K562 (cell line): ENCODE measurements at regions not wholly inside any gene's neighbourhood (a gene's known extent, or its start where the extent isn't known, plus 50 kb on each side); places are given as distances from the start of the nearest gene placed in this dataset.

Experiments
- HNRNPK ChIP-seq: fragments of 200-400 bp; formaldehyde crosslinking; IDR thresholded peaks from one replicate; pipeline ENCODE4 v1.6.1; 2018; ENCODE audit warnings: mild to moderate bottlenecking, low read depth, low read length; ENCODE audit not compliant: poor library complexity, severe bottlenecking
- POLR3G ChIP-seq: IDR thresholded peaks from 2 replicates; pipeline ENCODE4 v1.6.1; 2011; ENCODE audit not compliant: insufficient read length, insufficient replicate concordance; ENCODE audit errors: extremely low read depth
- SMARCB1 ChIP-seq: IDR thresholded peaks from 2 replicates; pipeline ENCODE4 v1.6.1; 2011; ENCODE audit warnings: improper control_type of control experiment, low read depth; ENCODE audit not compliant: insufficient read length
- STAG1 ChIP-seq: sonication (generic); formaldehyde crosslinking; IDR thresholded peaks from 2 replicates; pipeline ENCODE4 v1.5.0; 2020; ENCODE audit warnings: missing genetic modification reagents, borderline replicate concordance
- STAT5A ChIP-seq: IDR thresholded peaks from 2 replicates; pipeline ENCODE4 v1.6.1; 2012; ENCODE audit warnings: low read length, inconsistent platforms, borderline replicate concordance
- TCFL5 ChIP-seq: fragments of 250-450 bp; sonication (Bioruptor Pico); conservative IDR thresholded peaks from 2 replicates; pipeline ENCODE4 v1.6.1; 2021; ENCODE audit warnings: mild to moderate bottlenecking, moderate library complexity, matching md5 sums
- ZNF184 ChIP-seq: sonication (generic); formaldehyde crosslinking; IDR thresholded peaks from 2 replicates; pipeline ENCODE4 v1.5.0; 2020; ENCODE audit warnings: missing genetic modification reagents
- ZNF197 ChIP-seq: fragments of 200-800 bp; sonication (Bioruptor generic); IDR thresholded peaks from 2 replicates; pipeline ENCODE4 v1.6.1; 2016; ENCODE audit warnings: low read depth, missing genetic modification characterization, missing compliant biosample characterization
- ZNF561 ChIP-seq: fragments of 450-650 bp; formaldehyde crosslinking; conservative IDR thresholded peaks from 2 replicates; pipeline ENCODE4 v1.4.0; 2020; ENCODE audit warnings: mild to moderate bottlenecking, moderate library complexity
- ZNF717 ChIP-seq: fragments of 250-450 bp; sonication (Bioruptor Pico); IDR thresholded peaks from 2 replicates; pipeline ENCODE4 v1.5.0; 2021
- TF ChIP-seq, protein P1 (sequence below): fragments of 450-650 bp; formaldehyde crosslinking; IDR thresholded peaks from 2 replicates; pipeline ENCODE4 v1.4.0; 2020; ENCODE audit warnings: mild to moderate bottlenecking, mixed read lengths
- TF ChIP-seq, protein P2 (sequence below): fragments of 450-650 bp; IDR thresholded peaks from 2 replicates; pipeline ENCODE4 v1.7.0; 2016; ENCODE audit warnings: borderline replicate concordance
- TF ChIP-seq, protein P3 (sequence below): fragments of 250-450 bp; sonication (Bioruptor Pico); IDR thresholded peaks from 2 replicates; pipeline ENCODE4 v1.9.0; 2021; ENCODE audit warnings: mild to moderate bottlenecking
- TF ChIP-seq, protein P4 (sequence below): fragments of 250-450 bp; sonication (Bioruptor Pico); IDR thresholded peaks from 2 replicates; pipeline ENCODE4 v1.4.0; 2020; ENCODE audit warnings: mild to moderate bottlenecking, moderate library complexity
- TF ChIP-seq, protein P5 (sequence below): fragments of 450-650 bp; IDR thresholded peaks from one replicate; pipeline ENCODE4 v1.6.1; 2018; ENCODE audit warnings: mild to moderate bottlenecking, moderate library complexity; ENCODE audit not compliant: partially characterized antibody
- TF ChIP-seq, protein P6 (sequence below): fragments of 450-650 bp; IDR thresholded peaks from 2 replicates; pipeline ENCODE4 v1.6.1; 2016; ENCODE audit warnings: antibody characterized with exemption
- TF ChIP-seq, protein P7 (sequence below): fragments of 250-450 bp; sonication (Bioruptor Pico); IDR thresholded peaks from 2 replicates; pipeline ENCODE4 v1.6.1; 2021; ENCODE audit warnings: mild to moderate bottlenecking

DNA sequence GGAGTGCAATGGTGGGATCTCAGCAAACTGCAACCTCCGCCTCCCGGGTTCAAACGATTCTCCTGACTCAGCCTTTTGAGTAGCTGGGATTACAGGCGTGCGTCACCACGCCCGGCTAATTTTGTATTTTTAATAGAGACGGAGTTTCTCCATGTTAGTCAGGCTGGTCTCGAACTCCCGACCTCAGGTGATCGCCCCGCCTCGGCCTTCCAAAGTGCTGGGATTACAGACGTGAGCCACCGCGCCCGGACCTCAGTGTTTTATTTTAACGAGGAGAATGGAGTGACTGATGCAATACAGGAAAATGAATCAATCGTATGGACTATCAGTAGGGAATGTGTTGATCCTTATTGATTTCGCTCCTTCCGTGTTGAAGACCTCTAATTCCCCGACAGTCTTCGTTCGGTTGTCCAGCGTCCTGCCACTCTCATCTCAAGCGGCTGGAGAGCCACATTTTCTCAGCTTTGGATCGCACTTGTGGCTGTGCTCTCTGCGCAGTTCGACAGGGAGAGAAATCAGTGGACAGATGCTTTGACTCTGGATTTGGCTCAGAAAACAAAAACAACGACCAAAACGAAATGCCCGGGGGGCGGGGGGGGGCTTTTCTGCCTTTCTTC, 166.2 kb downstream of the TRIM27 start (continued):
- TF ChIP-seq, protein P1, sequence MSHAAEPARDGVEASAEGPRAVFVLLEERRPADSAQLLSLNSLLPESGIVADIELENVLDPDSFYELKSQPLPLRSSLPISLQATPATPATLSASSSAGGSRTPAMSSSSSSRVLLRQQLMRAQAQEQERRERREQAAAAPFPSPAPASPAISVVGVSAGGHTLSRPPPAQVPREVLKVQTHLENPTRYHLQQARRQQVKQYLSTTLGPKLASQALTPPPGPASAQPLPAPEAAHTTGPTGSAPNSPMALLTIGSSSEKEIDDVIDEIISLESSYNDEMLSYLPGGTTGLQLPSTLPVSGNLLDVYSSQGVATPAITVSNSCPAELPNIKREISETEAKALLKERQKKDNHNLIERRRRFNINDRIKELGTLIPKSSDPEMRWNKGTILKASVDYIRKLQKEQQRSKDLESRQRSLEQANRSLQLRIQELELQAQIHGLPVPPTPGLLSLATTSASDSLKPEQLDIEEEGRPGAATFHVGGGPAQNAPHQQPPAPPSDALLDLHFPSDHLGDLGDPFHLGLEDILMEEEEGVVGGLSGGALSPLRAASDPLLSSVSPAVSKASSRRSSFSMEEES: no peak
- TF ChIP-seq ZNF197: no peak
- TF ChIP-seq ZNF184 (CRISPR knock-in tag): no peak
- TF ChIP-seq, protein P2, sequence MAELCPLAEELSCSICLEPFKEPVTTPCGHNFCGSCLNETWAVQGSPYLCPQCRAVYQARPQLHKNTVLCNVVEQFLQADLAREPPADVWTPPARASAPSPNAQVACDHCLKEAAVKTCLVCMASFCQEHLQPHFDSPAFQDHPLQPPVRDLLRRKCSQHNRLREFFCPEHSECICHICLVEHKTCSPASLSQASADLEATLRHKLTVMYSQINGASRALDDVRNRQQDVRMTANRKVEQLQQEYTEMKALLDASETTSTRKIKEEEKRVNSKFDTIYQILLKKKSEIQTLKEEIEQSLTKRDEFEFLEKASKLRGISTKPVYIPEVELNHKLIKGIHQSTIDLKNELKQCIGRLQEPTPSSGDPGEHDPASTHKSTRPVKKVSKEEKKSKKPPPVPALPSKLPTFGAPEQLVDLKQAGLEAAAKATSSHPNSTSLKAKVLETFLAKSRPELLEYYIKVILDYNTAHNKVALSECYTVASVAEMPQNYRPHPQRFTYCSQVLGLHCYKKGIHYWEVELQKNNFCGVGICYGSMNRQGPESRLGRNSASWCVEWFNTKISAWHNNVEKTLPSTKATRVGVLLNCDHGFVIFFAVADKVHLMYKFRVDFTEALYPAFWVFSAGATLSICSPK: no peak
- TF ChIP-seq, protein P3, sequence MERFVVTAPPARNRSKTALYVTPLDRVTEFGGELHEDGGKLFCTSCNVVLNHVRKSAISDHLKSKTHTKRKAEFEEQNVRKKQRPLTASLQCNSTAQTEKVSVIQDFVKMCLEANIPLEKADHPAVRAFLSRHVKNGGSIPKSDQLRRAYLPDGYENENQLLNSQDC (CRISPR knock-in tag): no peak
- TF ChIP-seq ZNF717 (CRISPR knock-in tag): no peak
- TF ChIP-seq STAT5A: no peak; the same call in 1 of the 2 replicates
- TF ChIP-seq POLR3G: no peak
- no peak for TF ChIP-seq ZNF561 (CRISPR knock-in tag)
- TF ChIP-seq TCFL5 (CRISPR knock-in tag): no peak
- TF ChIP-seq, protein P4, sequence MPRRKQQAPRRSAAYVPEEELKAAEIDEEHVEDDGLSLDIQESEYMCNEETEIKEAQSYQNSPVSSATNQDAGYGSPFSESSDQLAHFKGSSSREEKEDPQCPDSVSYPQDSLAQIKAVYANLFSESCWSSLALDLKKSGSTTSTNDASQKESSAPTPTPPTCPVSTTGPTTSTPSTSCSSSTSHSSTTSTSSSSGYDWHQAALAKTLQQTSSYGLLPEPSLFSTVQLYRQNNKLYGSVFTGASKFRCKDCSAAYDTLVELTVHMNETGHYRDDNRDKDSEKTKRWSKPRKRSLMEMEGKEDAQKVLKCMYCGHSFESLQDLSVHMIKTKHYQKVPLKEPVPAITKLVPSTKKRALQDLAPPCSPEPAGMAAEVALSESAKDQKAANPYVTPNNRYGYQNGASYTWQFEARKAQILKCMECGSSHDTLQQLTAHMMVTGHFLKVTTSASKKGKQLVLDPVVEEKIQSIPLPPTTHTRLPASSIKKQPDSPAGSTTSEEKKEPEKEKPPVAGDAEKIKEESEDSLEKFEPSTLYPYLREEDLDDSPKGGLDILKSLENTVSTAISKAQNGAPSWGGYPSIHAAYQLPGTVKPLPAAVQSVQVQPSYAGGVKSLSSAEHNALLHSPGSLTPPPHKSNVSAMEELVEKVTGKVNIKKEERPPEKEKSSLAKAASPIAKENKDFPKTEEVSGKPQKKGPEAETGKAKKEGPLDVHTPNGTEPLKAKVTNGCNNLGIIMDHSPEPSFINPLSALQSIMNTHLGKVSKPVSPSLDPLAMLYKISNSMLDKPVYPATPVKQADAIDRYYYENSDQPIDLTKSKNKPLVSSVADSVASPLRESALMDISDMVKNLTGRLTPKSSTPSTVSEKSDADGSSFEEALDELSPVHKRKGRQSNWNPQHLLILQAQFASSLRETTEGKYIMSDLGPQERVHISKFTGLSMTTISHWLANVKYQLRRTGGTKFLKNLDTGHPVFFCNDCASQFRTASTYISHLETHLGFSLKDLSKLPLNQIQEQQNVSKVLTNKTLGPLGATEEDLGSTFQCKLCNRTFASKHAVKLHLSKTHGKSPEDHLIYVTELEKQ (CRISPR knock-in tag): no peak
- TF ChIP-seq, protein P5, sequence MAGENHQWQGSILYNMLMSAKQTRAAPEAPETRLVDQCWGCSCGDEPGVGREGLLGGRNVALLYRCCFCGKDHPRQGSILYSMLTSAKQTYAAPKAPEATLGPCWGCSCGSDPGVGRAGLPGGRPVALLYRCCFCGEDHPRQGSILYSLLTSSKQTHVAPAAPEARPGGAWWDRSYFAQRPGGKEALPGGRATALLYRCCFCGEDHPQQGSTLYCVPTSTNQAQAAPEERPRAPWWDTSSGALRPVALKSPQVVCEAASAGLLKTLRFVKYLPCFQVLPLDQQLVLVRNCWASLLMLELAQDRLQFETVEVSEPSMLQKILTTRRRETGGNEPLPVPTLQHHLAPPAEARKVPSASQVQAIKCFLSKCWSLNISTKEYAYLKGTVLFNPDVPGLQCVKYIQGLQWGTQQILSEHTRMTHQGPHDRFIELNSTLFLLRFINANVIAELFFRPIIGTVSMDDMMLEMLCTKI: no peak
- no peak for TF ChIP-seq SMARCB1
- TF ChIP-seq HNRNPK: no peak
- TF ChIP-seq STAG1 (CRISPR knock-in tag): no peak
- TF ChIP-seq, protein P6, sequence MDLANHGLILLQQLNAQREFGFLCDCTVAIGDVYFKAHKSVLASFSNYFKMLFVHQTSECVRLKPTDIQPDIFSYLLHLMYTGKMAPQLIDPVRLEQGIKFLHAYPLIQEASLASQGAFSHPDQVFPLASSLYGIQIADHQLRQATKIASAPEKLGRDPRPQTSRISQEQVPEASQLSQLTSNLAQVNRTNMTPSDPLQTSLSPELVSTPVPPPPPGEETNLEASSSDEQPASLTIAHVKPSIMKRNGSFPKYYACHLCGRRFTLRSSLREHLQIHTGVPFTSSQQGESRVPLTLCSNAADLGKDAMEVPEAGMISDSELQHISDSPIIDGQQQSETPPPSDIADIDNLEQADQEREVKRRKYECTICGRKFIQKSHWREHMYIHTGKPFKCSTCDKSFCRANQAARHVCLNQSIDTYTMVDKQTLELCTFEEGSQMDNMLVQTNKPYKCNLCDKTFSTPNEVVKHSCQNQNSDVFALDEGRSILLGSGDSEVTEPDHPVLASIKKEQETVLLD: no peak
- TF ChIP-seq, protein P7, sequence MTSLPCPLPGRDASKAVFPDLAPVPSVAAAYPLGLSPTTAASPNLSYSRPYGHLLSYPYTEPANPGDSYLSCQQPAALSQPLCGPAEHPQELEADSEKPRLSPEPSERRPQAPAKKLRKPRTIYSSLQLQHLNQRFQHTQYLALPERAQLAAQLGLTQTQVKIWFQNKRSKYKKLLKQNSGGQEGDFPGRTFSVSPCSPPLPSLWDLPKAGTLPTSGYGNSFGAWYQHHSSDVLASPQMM: no peak
